ENCODE measurements at regions not wholly inside any gene's neighbourhood (a gene's known extent, or its start where the extent isn't known, plus 50 kb on each side); places are given as distances from the start of the nearest gene placed in this dataset.
"Not testable (repeated sequence)": the region's sequence is repeated elsewhere in the genome, so short reads cannot be mapped to it uniquely, and the experiment has no call there.

DNA sequence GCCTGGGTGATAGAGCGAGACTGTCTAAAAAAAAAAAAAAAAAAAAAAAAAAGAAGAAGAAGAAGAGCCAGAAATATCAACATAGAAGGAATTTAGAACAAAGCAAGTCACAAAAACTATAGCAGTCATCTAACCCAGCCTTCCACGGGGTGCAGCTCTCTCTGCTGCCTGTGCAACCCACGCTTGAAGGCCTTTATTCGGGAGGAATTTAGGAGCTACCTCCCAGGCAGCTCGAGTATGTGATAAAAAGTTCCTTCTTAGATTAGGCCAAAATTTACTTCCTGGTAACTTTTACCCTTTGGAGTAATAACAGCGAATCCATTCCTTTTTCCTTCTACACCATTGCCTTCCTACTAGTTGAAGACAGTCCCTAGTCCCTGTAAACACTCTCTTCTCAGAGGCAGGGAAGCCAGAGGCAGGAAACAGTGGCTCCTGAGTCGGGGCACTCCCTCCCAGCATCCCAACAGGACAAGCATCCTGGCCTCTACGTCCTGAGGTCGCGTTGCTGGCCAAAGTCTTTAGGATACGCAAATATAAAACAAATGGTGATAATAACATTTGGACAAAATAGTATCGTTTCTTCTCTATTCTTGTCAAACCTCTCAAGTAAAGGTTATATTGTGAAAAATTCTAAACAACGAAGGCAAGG, 109.3 kb upstream of the KMT2C start:
- H3K4me3 ChIP-seq (ENCODE audit: low read depth, low read length) = no peak overlapping the region
- H3K27me3 ChIP-seq (ENCODE audit: control insufficient read depth, insufficient read depth, low read length) = no peaks in the 10 kb centered on the region
- H3K36me3 ChIP-seq (ENCODE audit: control insufficient read depth, insufficient read depth, low read length) = no peaks in the 10 kb centered on the region
- 70% methylated on average over 1 of the region's 13 CpGs for WGBS (ENCODE audit: insufficient coverage)
- DNase-seq (ENCODE audit: low read depth in 4 of 6, low spot score in 6 of 6) = no peak
- H3K9me3 ChIP-seq (ENCODE audit: control insufficient read depth, insufficient read depth, low read length) = no peaks in the 10 kb centered on the region
- no peaks in the 10 kb centered on the region for H3K4me1 ChIP-seq (ENCODE audit: control insufficient read depth, insufficient read depth, low read length)
- no peak overlapping the region for H3K27ac ChIP-seq (ENCODE audit: low read depth, low read length)

DNA sequence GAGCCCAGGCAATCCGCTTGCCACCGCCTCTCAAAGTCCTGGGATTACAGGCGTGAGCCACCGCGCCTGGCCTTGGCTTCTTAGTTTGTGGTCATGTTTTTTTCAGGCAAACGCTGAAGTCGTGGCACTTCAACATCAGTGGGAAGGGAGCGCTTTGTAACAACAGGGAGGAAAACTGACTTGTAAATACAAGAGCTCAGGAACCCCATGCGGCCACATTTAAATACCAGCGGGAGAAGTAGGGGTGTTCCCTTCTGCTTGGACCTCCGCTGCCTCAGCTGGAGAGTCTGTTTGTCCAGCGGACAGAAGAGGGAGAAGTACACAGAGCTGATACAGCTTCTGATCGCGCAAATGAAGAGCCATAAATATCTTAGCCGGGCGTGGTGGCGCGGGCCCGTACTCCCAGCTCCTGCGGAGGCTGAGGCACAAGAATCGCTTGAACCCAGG, 108.7 kb upstream of the KMT2C start:
- Histone ChIP-seq H3K36me3 (ENCODE audit: control insufficient read depth, insufficient read depth, low read length) (no peaks in the 10 kb centered on the region), H3K27me3 (ENCODE audit: control insufficient read depth, insufficient read depth, low read length) (no peaks in the 10 kb centered on the region), H3K4me1 (ENCODE audit: control insufficient read depth, insufficient read depth, low read length) (no peaks in the 10 kb centered on the region), H3K9me3 (ENCODE audit: control insufficient read depth, insufficient read depth, low read length) (no peaks in the 10 kb centered on the region), H3K4me3 (ENCODE audit: low read depth, low read length) (no peak overlapping the region), H3K27ac (ENCODE audit: low read depth, low read length) (no peak overlapping the region)
- WGBS (ENCODE audit: insufficient coverage) = 59% methylated on average over 19 of the region's 21 CpGs
- DNase-seq (ENCODE audit: low read depth in 4 of 6, low spot score in 6 of 6) = peak in 1 of 6 donors; percentile 11

- Histone ChIP-seq H3K27me3 (ENCODE audit: control insufficient read depth, insufficient read depth, low read length) (no peaks in the 10 kb centered on the region), H3K4me3 (ENCODE audit: low read depth, low read length) (no peak overlapping the region), H3K36me3 (ENCODE audit: control insufficient read depth, insufficient read depth, low read length) (no peaks in the 10 kb centered on the region), H3K4me1 (ENCODE audit: control insufficient read depth, insufficient read depth, low read length) (no peaks in the 10 kb centered on the region), H3K9me3 (ENCODE audit: control insufficient read depth, insufficient read depth, low read length) (no peaks in the 10 kb centered on the region), H3K27ac (ENCODE audit: low read depth, low read length) (no peak overlapping the region)
- no peak for DNase-seq (ENCODE audit: low read depth in 4 of 6, low spot score in 6 of 6)
- 49% methylated on average over 2 of the region's 5 CpGs for WGBS (ENCODE audit: insufficient coverage)
Measured at GRCh38 chr7:152543799-152544198, 108.0 kb upstream of the KMT2C start.

GRCh38 chr7:152541892-152542291, 106.1 kb upstream of the KMT2C start:
- Histone ChIP-seq H3K27ac (ENCODE audit: low read depth, low read length) (no peak overlapping the region), H3K27me3 (ENCODE audit: control insufficient read depth, insufficient read depth, low read length) (no peaks in the 10 kb centered on the region), H3K36me3 (ENCODE audit: control insufficient read depth, insufficient read depth, low read length) (no peaks in the 10 kb centered on the region), H3K4me1 (ENCODE audit: control insufficient read depth, insufficient read depth, low read length) (no peaks in the 10 kb centered on the region), H3K9me3 (ENCODE audit: control insufficient read depth, insufficient read depth, low read length) (no peaks in the 10 kb centered on the region), H3K4me3 (ENCODE audit: low read depth, low read length) (no peak overlapping the region)
- 100% methylated on average over 3 of the region's 5 CpGs for WGBS (ENCODE audit: insufficient coverage)
- DNase-seq (ENCODE audit: low read depth in 4 of 6, low spot score in 6 of 6) = no peak

- not testable (repeated sequence) for H3K27ac ChIP-seq (ENCODE audit: low read depth, low read length); H3K9me3 ChIP-seq (ENCODE audit: control insufficient read depth, insufficient read depth, low read length); H3K36me3 ChIP-seq (ENCODE audit: control insufficient read depth, insufficient read depth, low read length); H3K4me1 ChIP-seq (ENCODE audit: control insufficient read depth, insufficient read depth, low read length); H3K4me3 ChIP-seq (ENCODE audit: low read depth, low read length); DNase-seq (ENCODE audit: low read depth in 4 of 6, low spot score in 6 of 6); H3K27me3 ChIP-seq (ENCODE audit: control insufficient read depth, insufficient read depth, low read length)
- WGBS (ENCODE audit: insufficient coverage) = 98% methylated on average over 9 of the region's 17 CpGs
Measured at GRCh38 chr7:152539190-152539495, 103.3 kb upstream of the KMT2C start.

DNA sequence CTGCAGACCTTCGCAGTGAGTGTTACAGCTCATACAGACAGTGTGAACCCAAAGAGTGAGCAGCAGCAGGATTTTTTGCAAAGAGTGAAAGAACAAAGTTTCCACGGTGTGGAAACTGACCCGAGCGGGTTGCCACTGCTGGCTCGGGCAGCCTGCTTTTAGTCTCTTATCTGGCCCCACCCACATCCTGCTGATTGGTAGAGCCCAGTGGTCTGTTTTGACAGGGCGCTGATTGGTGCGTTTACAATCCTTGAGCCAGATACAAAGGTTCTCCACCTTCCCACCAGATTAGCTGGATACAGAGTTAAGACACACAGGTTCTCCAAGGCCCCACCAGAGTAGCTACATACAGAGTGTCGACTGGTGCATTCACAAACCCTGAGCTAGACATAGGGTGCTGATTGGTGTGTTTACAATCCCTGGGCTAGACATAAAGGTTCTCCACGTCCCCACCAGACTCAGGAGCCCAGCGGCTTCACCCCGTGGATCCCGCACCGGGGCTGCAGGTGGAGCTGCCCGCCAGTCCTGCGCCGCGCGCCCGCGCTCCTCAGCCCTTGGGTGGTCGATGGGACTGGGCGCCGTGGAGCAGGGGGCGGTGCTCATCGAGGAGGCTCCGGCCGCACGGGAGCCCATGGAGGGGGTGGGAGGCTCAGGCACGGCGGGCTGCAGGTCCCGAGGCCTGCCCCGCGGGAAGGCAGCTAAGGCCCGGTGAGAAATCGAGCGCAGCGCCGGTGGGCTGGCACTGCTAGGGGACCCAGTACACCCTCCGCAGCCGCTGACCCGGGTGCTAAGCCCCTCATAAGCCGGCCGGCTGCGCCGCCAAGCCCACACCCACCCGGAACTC, 102.8 kb upstream of the KMT2C start:
- not testable (repeated sequence) for H3K4me3 ChIP-seq (ENCODE audit: low read depth, low read length); H3K9me3 ChIP-seq (ENCODE audit: control insufficient read depth, insufficient read depth, low read length); H3K4me1 ChIP-seq (ENCODE audit: control insufficient read depth, insufficient read depth, low read length); H3K36me3 ChIP-seq (ENCODE audit: control insufficient read depth, insufficient read depth, low read length); H3K27ac ChIP-seq (ENCODE audit: low read depth, low read length); DNase-seq (ENCODE audit: low read depth in 4 of 6, low spot score in 6 of 6); H3K27me3 ChIP-seq (ENCODE audit: control insufficient read depth, insufficient read depth, low read length)
- WGBS (ENCODE audit: insufficient coverage) = 93% methylated on average over 36 of the region's 46 CpGs

DNA sequence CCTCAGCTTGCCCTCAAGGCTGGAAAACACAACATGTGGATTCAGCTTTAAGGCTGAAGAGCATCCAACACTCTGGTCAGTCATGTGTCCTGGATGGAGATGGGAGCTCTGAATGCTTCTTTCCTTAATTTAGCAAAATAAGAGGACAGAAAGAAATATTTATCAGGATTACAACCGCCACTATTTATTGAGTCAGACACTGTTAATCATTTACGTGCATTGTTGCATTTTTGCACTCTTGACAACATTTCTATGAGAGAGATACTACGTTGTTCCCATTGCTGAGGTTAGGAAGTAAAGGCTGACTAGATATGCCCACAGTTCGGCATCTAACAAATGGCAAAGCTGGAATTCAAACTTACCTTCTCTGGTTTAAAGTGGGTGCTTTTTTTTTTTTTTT, 101.8 kb upstream of the KMT2C start:
- no CpG with 5 or more reads among the region's 4 CpGs for WGBS (ENCODE audit: insufficient coverage)
- no peaks in the 10 kb centered on the region for H3K9me3 ChIP-seq (ENCODE audit: control insufficient read depth, insufficient read depth, low read length)
- H3K27ac ChIP-seq (ENCODE audit: low read depth, low read length) = no peak overlapping the region
- no peaks in the 10 kb centered on the region for H3K4me1 ChIP-seq (ENCODE audit: control insufficient read depth, insufficient read depth, low read length)
- no peaks in the 10 kb centered on the region for H3K36me3 ChIP-seq (ENCODE audit: control insufficient read depth, insufficient read depth, low read length)
- no peaks in the 10 kb centered on the region for H3K27me3 ChIP-seq (ENCODE audit: control insufficient read depth, insufficient read depth, low read length)
- no peak for DNase-seq (ENCODE audit: low read depth in 4 of 6, low spot score in 6 of 6)
- H3K4me3 ChIP-seq (ENCODE audit: low read depth, low read length) = no peak overlapping the region

DNA sequence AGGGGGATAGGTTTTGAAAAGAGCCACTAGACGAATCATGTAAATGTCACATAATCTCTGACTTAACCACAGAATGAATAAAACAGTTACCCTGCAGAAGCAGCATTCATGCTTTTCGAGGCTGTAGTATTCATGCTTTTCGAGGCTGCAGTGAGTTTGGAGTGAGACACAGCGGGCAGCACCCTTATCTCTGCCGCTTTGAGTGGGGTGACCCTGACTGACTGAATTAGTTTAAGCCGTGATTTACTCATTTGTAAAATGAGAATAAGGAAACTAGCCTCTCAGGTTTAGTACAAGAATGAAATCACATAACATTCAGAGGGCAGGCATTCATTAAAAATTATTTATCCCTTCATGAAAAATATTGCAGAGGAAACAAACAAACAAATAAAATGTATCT, 92.8 kb upstream of the KMT2C start:
- WGBS (ENCODE audit: insufficient coverage) = 33% methylated on average over 2 of the region's 6 CpGs

GRCh38 chr7:152527610-152528032, 91.8 kb upstream of the KMT2C start:
- no peaks in the 10 kb centered on the region for H3K36me3 ChIP-seq (ENCODE audit: control insufficient read depth, insufficient read depth, low read length)
- 76% methylated on average over 2 of the region's 7 CpGs for WGBS (ENCODE audit: insufficient coverage)
- peak in 2 of 6 donors; percentile 10 to 78 for DNase-seq (ENCODE audit: low read depth in 4 of 6, low spot score in 6 of 6)
- H3K9me3 ChIP-seq (ENCODE audit: control insufficient read depth, insufficient read depth, low read length) = no peaks in the 10 kb centered on the region
- H3K27me3 ChIP-seq (ENCODE audit: control insufficient read depth, insufficient read depth, low read length) = no peaks in the 10 kb centered on the region
- no peak overlapping the region for H3K27ac ChIP-seq (ENCODE audit: low read depth, low read length)
- H3K4me1 ChIP-seq (ENCODE audit: control insufficient read depth, insufficient read depth, low read length) = peaks cover 19% of the 10 kb centered on the region
- H3K4me3 ChIP-seq (ENCODE audit: low read depth, low read length) = no peak overlapping the region

More for the DNA sequence above, 92.8 kb upstream of the KMT2C start:
- H3K27me3 ChIP-seq (ENCODE audit: control insufficient read depth, insufficient read depth, low read length) = no peaks in the 10 kb centered on the region
- DNase-seq (ENCODE audit: low read depth in 4 of 6, low spot score in 6 of 6) = no peak
- H3K36me3 ChIP-seq (ENCODE audit: control insufficient read depth, insufficient read depth, low read length) = no peaks in the 10 kb centered on the region
- H3K4me3 ChIP-seq (ENCODE audit: low read depth, low read length) = no peak overlapping the region
- peaks cover 12% of the 10 kb centered on the region for H3K4me1 ChIP-seq (ENCODE audit: control insufficient read depth, insufficient read depth, low read length)
- H3K9me3 ChIP-seq (ENCODE audit: control insufficient read depth, insufficient read depth, low read length) = no peaks in the 10 kb centered on the region
- H3K27ac ChIP-seq (ENCODE audit: low read depth, low read length) = no peak overlapping the region

DNA sequence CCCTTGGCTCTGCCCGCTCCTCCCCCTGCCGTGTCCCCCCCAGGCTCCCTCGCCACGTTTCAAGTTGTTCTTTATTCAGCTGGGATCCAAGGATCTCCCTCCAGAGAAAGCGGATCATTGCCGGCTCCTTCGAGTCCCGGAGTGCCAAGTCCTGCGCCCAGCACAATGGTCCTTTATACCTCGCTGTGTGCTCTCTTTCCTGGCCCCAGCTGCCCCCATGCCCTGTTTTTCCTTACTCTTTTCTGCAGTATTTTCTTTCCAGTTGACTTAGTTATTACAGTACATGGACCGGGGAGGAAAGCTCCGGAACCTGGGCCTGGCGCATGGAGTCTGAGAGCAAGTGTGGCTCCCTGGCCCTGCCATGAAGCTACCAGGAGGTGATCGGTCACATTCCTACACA, 88.1 kb upstream of the KMT2C start:
- H3K4me1 ChIP-seq (ENCODE audit: control insufficient read depth, insufficient read depth, low read length) = peaks cover 36% of the 10 kb centered on the region
- H3K4me3 ChIP-seq (ENCODE audit: low read depth, low read length) = no peak overlapping the region
- H3K27ac ChIP-seq (ENCODE audit: low read depth, low read length) = peak overlapping the region; percentile 57
- DNase-seq (ENCODE audit: low read depth in 4 of 6, low spot score in 6 of 6) = peak in 4 of 6 donors; percentile 33 to 79 (median 56)
- 29% methylated on average over 13 of the region's 14 CpGs for WGBS (ENCODE audit: insufficient coverage)
- H3K27me3 ChIP-seq (ENCODE audit: control insufficient read depth, insufficient read depth, low read length) = no peaks in the 10 kb centered on the region
- no peaks in the 10 kb centered on the region for H3K36me3 ChIP-seq (ENCODE audit: control insufficient read depth, insufficient read depth, low read length)
- peaks cover 2% of the 10 kb centered on the region for H3K9me3 ChIP-seq (ENCODE audit: control insufficient read depth, insufficient read depth, low read length)
